ENCODE measurements at regions not wholly inside any gene's neighbourhood (a gene's known extent, or its start where the extent isn't known, plus 50 kb on each side); places are given as distances from the start of the nearest gene placed in this dataset.
"Not testable (repeated sequence)": the region's sequence is repeated elsewhere in the genome, so short reads cannot be mapped to it uniquely, and the experiment has no call there.

GRCh38 chr3:94627689-94628088 is 564.8 kb downstream of the NSUN3 start:
- TF ChIP-seq ZFX (IDR thresholded peaks at IDR 0.05) (no peak), CTCF (conservative IDR thresholded peaks at IDR 0.05) (no peak)
- H3K27ac ChIP-seq = no peak overlapping the region

- no peak for TF ChIP-seq CTCF (conservative IDR thresholded peaks at IDR 0.05)
- no peak for TF ChIP-seq ZFX (IDR thresholded peaks at IDR 0.05)
- H3K27ac ChIP-seq = no peak overlapping the region
Observed at GRCh38 chr3:94643400-94643799, 580.5 kb downstream of the NSUN3 start.

- no peak for TF ChIP-seq CTCF (conservative IDR thresholded peaks at IDR 0.05)
- no peak for TF ChIP-seq ZFX (IDR thresholded peaks at IDR 0.05)
- H3K27ac ChIP-seq = no peak overlapping the region
Observed at GRCh38 chr3:94645790-94646189, 582.9 kb downstream of the NSUN3 start.

GRCh38 chr3:94647131-94647530 is 584.3 kb downstream of the NSUN3 start:
- no peak for TF ChIP-seq ZFX (IDR thresholded peaks at IDR 0.05)

GRCh38 chr3:94648270-94649180 is 585.7 kb downstream of the NSUN3 start:
- not testable (repeated sequence) for H3K27ac ChIP-seq

More at GRCh38 chr3:94647131-94647530, 584.3 kb downstream of the NSUN3 start:
- no peak overlapping the region for H3K27ac ChIP-seq

- no peak overlapping the region for H3K27ac ChIP-seq
- TF ChIP-seq ZFX (IDR thresholded peaks at IDR 0.05) (no peak), CTCF (conservative IDR thresholded peaks at IDR 0.05) (no peak)
Observed at GRCh38 chr3:94654096-94654495, 591.2 kb downstream of the NSUN3 start.

- TF ChIP-seq CTCF (conservative IDR thresholded peaks at IDR 0.05) (no peak), ZFX (IDR thresholded peaks at IDR 0.05) (no peak)
- H3K27ac ChIP-seq = no peak overlapping the region
Observed at GRCh38 chr3:94665922-94666321, 603.1 kb downstream of the NSUN3 start.

GRCh38 chr3:94671078-94671477 is 608.2 kb downstream of the NSUN3 start:
- no peak for TF ChIP-seq CTCF (conservative IDR thresholded peaks at IDR 0.05)
- TF ChIP-seq ZFX (IDR thresholded peaks at IDR 0.05) = no peak
- H3K27ac ChIP-seq = no peak overlapping the region

Data from C4-2B (cell line).